Endothelial cell (in vitro differentiated cells): ENCODE measurements at regions not wholly inside any gene's neighbourhood (a gene's known extent, or its start where the extent isn't known, plus 50 kb on each side); places are given as distances from the start of the nearest gene placed in this dataset.

Source experiments
- DNase-seq: peaks from one replicate; pipeline ENCODE4 v3.0.0; 2021; ENCODE audit warnings: low spot score
- H3K27ac Mint-ChIP-seq: one replicate; pipeline ENCODE4 v1.8.0; 2021; ENCODE audit warnings: mixed read lengths, inconsistent platforms; ENCODE audit not compliant: unreplicated experiment
- H3K27me3 Mint-ChIP-seq: one replicate; pipeline ENCODE4 v1.8.0; 2021; ENCODE audit warnings: mild to moderate bottlenecking, moderate library complexity, mixed read lengths, inconsistent platforms; ENCODE audit not compliant: unreplicated experiment
- H3K36me3 Mint-ChIP-seq: one replicate; pipeline ENCODE4 v1.8.0; 2021; ENCODE audit warnings: mild to moderate bottlenecking, low read depth, mixed read lengths, inconsistent platforms; ENCODE audit not compliant: unreplicated experiment
- H3K4me1 Mint-ChIP-seq: one replicate; pipeline ENCODE4 v1.8.0; 2021; ENCODE audit warnings: mild to moderate bottlenecking, mixed read lengths, inconsistent platforms; ENCODE audit not compliant: unreplicated experiment
- H3K4me3 Mint-ChIP-seq: one replicate; pipeline ENCODE4 v1.8.0; 2021; ENCODE audit warnings: mild to moderate bottlenecking, mixed read lengths, inconsistent platforms; ENCODE audit not compliant: unreplicated experiment
- H3K9me3 Mint-ChIP-seq: one replicate; pipeline ENCODE4 v1.8.0; 2021; ENCODE audit warnings: mixed read lengths, inconsistent platforms; ENCODE audit not compliant: unreplicated experiment
- CTCF ChIP-seq: fragments of 200-600 bp; sonication (generic); IDR thresholded peaks from one replicate; pipeline ENCODE4 v1.5.0; 2021; ENCODE audit warnings: antibody characterized with exemption; ENCODE audit not compliant: unreplicated experiment

- Mint-ChIP-seq H3K4me3 (no peak overlapping the region), H3K27ac (no peak overlapping the region), H3K36me3 (no peaks in the 10 kb centered on the region)
Observed at GRCh38 chr17:12485361-12485906, 180.3 kb upstream of the MYOCD start.

DNA sequence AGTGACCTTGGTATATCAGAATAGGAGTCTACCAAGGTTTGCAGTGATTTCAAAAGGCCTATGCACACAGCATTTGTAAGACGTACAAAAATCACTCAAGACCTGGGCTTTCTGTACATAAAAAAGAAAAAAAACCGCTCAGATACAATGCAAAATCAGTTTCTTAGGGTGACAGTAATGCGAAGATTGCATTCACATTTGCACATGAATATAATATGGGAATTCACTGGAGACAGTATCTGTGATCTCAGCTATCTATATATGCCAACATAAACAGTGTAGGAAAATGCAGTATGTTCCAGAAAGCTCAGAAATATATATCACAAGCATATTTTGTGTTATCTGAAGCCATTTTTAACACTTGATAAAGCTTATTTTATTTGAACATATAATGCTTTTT is 176.4 kb upstream of the MYOCD start:
- no peak overlapping the region for H3K27ac Mint-ChIP-seq
- no peaks in the 10 kb centered on the region for H3K9me3 Mint-ChIP-seq
- H3K4me3 Mint-ChIP-seq = no peak overlapping the region
- DNase-seq = no peak
- no peaks in the 10 kb centered on the region for H3K4me1 Mint-ChIP-seq
- H3K27me3 Mint-ChIP-seq = no peaks in the 10 kb centered on the region
- H3K36me3 Mint-ChIP-seq = no peaks in the 10 kb centered on the region
- TF ChIP-seq CTCF = no peak

More at GRCh38 chr17:12485361-12485906, 180.3 kb upstream of the MYOCD start:
- no peak for TF ChIP-seq CTCF
- no peaks in the 10 kb centered on the region for H3K4me1 Mint-ChIP-seq
- H3K27me3 Mint-ChIP-seq = no peaks in the 10 kb centered on the region
- no peaks in the 10 kb centered on the region for H3K9me3 Mint-ChIP-seq
- no peak for DNase-seq

GRCh38 chr17:12492450-12492849 is 173.2 kb upstream of the MYOCD start:
- H3K9me3 Mint-ChIP-seq = no peaks in the 10 kb centered on the region
- no peak for TF ChIP-seq CTCF
- H3K36me3 Mint-ChIP-seq = no peaks in the 10 kb centered on the region

GRCh38 chr17:12505866-12506265 is 159.8 kb upstream of the MYOCD start:
- Mint-ChIP-seq H3K27me3 (no peaks in the 10 kb centered on the region), H3K9me3 (no peaks in the 10 kb centered on the region), H3K36me3 (no peaks in the 10 kb centered on the region), H3K4me1 (no peaks in the 10 kb centered on the region), H3K4me3 (no peak overlapping the region), H3K27ac (no peak overlapping the region)
- no peak for DNase-seq
- TF ChIP-seq CTCF = no peak

More at GRCh38 chr17:12492450-12492849, 173.2 kb upstream of the MYOCD start:
- H3K27me3 Mint-ChIP-seq = no peaks in the 10 kb centered on the region
- no peaks in the 10 kb centered on the region for H3K4me1 Mint-ChIP-seq
- DNase-seq = no peak
- H3K27ac Mint-ChIP-seq = no peak overlapping the region
- no peak overlapping the region for H3K4me3 Mint-ChIP-seq

- H3K27me3 Mint-ChIP-seq = peaks cover 2% of the 10 kb centered on the region
- no peak overlapping the region for H3K27ac Mint-ChIP-seq
- H3K4me1 Mint-ChIP-seq = no peaks in the 10 kb centered on the region
- H3K9me3 Mint-ChIP-seq = no peaks in the 10 kb centered on the region
- DNase-seq = no peak
- no peak overlapping the region for H3K4me3 Mint-ChIP-seq
- TF ChIP-seq CTCF = no peak
- H3K36me3 Mint-ChIP-seq = no peaks in the 10 kb centered on the region
Observed at GRCh38 chr17:12507026-12507595, 158.6 kb upstream of the MYOCD start.
